GM18909 (cell line): ENCODE measurements at regions not wholly inside any gene's neighbourhood (a gene's known extent, or its start where the extent isn't known, plus 50 kb on each side); places are given as distances from the start of the nearest gene placed in this dataset.
"Not testable (repeated sequence)": the region's sequence is repeated elsewhere in the genome, so short reads cannot be mapped to it uniquely, and the experiment has no call there.

Source experiments
- ATAC-seq: cut with Tn5 transposase; IDR thresholded peaks from one replicate; pipeline ENCODE4 v1.9.1; 2021; ENCODE audit warnings: mild to moderate bottlenecking; ENCODE audit not compliant: unreplicated experiment, poor library complexity

GRCh38 chr15:98311566-98312188, 336.7 kb upstream of the IGF1R start:
- ATAC-seq, result peak; percentile 90

- ATAC-seq, result no peak
Observed at GRCh38 chr15:98312913-98313312, 335.4 kb upstream of the IGF1R start.

- ATAC-seq, result no peak
Observed at GRCh38 chr15:98315971-98316370, 332.4 kb upstream of the IGF1R start.

GRCh38 chr15:98321896-98322295, 326.4 kb upstream of the IGF1R start:
- ATAC-seq, result no peak

- no peak for ATAC-seq
Observed at GRCh38 chr15:98322581-98322980, 325.8 kb upstream of the IGF1R start.

GRCh38 chr15:98324341-98324970, 323.9 kb upstream of the IGF1R start:
- no peak for ATAC-seq

GRCh38 chr15:98326804-98327203, 321.5 kb upstream of the IGF1R start:
- ATAC-seq, result no peak

GRCh38 chr15:98330258-98330657, 318.1 kb upstream of the IGF1R start:
- no peak for ATAC-seq

GRCh38 chr15:98330692-98331435, 317.5 kb upstream of the IGF1R start:
- no peak for ATAC-seq

GRCh38 chr15:98331676-98332075, 316.7 kb upstream of the IGF1R start:
- ATAC-seq, result no peak

- no peak for ATAC-seq
Observed at GRCh38 chr15:98333251-98333650, 315.1 kb upstream of the IGF1R start.

- ATAC-seq, result no peak
Observed at GRCh38 chr15:98342911-98343310, 305.4 kb upstream of the IGF1R start.

GRCh38 chr15:98344591-98344990, 303.7 kb upstream of the IGF1R start:
- no peak for ATAC-seq

GRCh38 chr15:98347001-98347400, 301.3 kb upstream of the IGF1R start:
- no peak for ATAC-seq

GRCh38 chr15:98347866-98348265, 300.5 kb upstream of the IGF1R start:
- ATAC-seq, result no peak

GRCh38 chr15:98350276-98350675, 298.1 kb upstream of the IGF1R start:
- no peak for ATAC-seq

GRCh38 chr15:98358274-98358673, 290.1 kb upstream of the IGF1R start:
- ATAC-seq, result not testable (repeated sequence)

- ATAC-seq, result no peak
Observed at GRCh38 chr15:98358971-98359370, 289.4 kb upstream of the IGF1R start.

GRCh38 chr15:98363416-98363815, 284.9 kb upstream of the IGF1R start:
- ATAC-seq, result no peak

- ATAC-seq, result no peak
Observed at GRCh38 chr15:98363955-98364354, 284.4 kb upstream of the IGF1R start.

GRCh38 chr15:98369081-98369716, 279.1 kb upstream of the IGF1R start:
- no peak for ATAC-seq
